Panc1 (cell line): ENCODE measurements at regions not wholly inside any gene's neighbourhood (a gene's known extent, or its start where the extent isn't known, plus 50 kb on each side); places are given as distances from the start of the nearest gene placed in this dataset.

Experiments
- ATAC-seq: fragments of 200-7000 bp; cut with Tn5 transposase; 2 replicates; pipeline ENCODE4 v1.9.1; 2020; ENCODE audit warnings: mild to moderate bottlenecking, moderate library complexity
- BruUV-seq: library from RNA; stranded (reverse); fragments of 400-500 nt; replicated peaks from 2 replicates; lab custom pipeline; 2021; lab: Mats Ljungman, UMichigan
- CTCF ChIA-PET: fragments of 300-600 bp; sonication (Branson Sonifier 250); formaldehyde crosslinking; loops from one replicate; lab custom pipeline; 2022; ENCODE audit warnings: antibody characterized with exemption; lab: Charles Lee
- POLR2A ChIA-PET: fragments of 300-600 bp; sonication (Branson Sonifier 250); formaldehyde crosslinking; loops from one replicate; lab custom pipeline; 2022; ENCODE audit warnings: antibody characterized with exemption; lab: Charles Lee
- DNase-seq: peaks from one replicate; pipeline ENCODE4 v3.0.0-alpha.2; 2010; ENCODE audit warnings: low read depth, low spot score
- H3K27ac ChIP-seq: 2 replicates; pipeline ENCODE4 v1.5.1; 2011; ENCODE audit warnings: mild to moderate bottlenecking, low read length, inconsistent platforms
- H3K27me3 ChIP-seq: fragments of 200-500 bp; sonication (Bioruptor generic); 2 replicates; pipeline ENCODE4 v1.6.0; 2014; ENCODE audit warnings: low read length, inconsistent platforms; ENCODE audit not compliant: control insufficient read depth, insufficient read depth
- H3K36me3 ChIP-seq: fragments of 200-500 bp; sonication (Bioruptor generic); 2 replicates; pipeline ENCODE4 v1.5.1; 2014; ENCODE audit warnings: inconsistent platforms, mild to moderate bottlenecking, low read length, moderate library complexity; ENCODE audit not compliant: control insufficient read depth, insufficient read depth
- H3K4me1 ChIP-seq: 2 replicates; pipeline ENCODE4 v1.5.1; 2011; ENCODE audit warnings: inconsistent platforms, mild to moderate bottlenecking, low read length, moderate library complexity; ENCODE audit not compliant: control insufficient read depth, insufficient read depth
- H3K4me3 ChIP-seq, 2 experiments: 2 replicates each; pipeline ENCODE4 v1.5.1; 2011 to 2012; ENCODE audit warnings: low read depth in 2 of 2, low read length in 2 of 2, mild to moderate bottlenecking in 2 of 2, inconsistent platforms in 1 of 2, moderate library complexity in 1 of 2
- H3K9me3 ChIP-seq: fragments of 200-500 bp; sonication (Bioruptor generic); 2 replicates; pipeline ENCODE4 v1.5.1; 2014; ENCODE audit warnings: low read depth, mild to moderate bottlenecking, inconsistent platforms, low read length, moderate library complexity; ENCODE audit not compliant: control insufficient read depth, insufficient read depth
- POLR2AphosphoS5 ChIP-seq: IDR thresholded peaks from 2 replicates; pipeline ENCODE4 v1.6.1; 2012; ENCODE audit warnings: mild to moderate bottlenecking, low read depth, low read length, moderate library complexity
- SIN3A ChIP-seq: IDR thresholded peaks from 2 replicates; pipeline ENCODE4 v1.6.1; 2012; ENCODE audit warnings: low read depth, mild to moderate bottlenecking, low read length, moderate library complexity, borderline replicate concordance; ENCODE audit not compliant: insufficient read depth
- TCF7L2 ChIP-seq: IDR thresholded peaks from 2 replicates; pipeline ENCODE4 v1.6.1; 2011; ENCODE audit warnings: mild to moderate bottlenecking, low read depth, low read length, inconsistent platforms
- in situ Hi-C: cut with HindIII; loops from 2 replicates; pipeline ENCODE4 v1.10.0; 2016; ENCODE audit warnings: low sequenced_read_pairs, low pct_unique_long_range_greater_than_20kb
- intact Hi-C: fragments of 100-400 bp; cut with micrococcal nuclease; formaldehyde crosslinking; loops from one replicate; pipeline ENCODE4 v1.10.0; 2022; ENCODE audit not compliant: unreplicated experiment
- TF ChIP-seq, protein P1 (sequence below), 2 experiments: IDR thresholded peaks; 2 replicates each; pipeline ENCODE4 v1.6.1; 2011 to 2012; ENCODE audit warnings: low read depth in 2 of 2, control low read depth in 1 of 2, low read length in 1 of 2, mild to moderate bottlenecking in 1 of 2, moderate library complexity in 1 of 2; ENCODE audit not compliant: insufficient read depth in 1 of 2
- TF ChIP-seq, protein P2 (sequence below): fragments of 450-650 bp; IDR thresholded peaks from 2 replicates; pipeline ENCODE4 v1.5.1; 2017; ENCODE audit warnings: mild to moderate bottlenecking

DNA sequence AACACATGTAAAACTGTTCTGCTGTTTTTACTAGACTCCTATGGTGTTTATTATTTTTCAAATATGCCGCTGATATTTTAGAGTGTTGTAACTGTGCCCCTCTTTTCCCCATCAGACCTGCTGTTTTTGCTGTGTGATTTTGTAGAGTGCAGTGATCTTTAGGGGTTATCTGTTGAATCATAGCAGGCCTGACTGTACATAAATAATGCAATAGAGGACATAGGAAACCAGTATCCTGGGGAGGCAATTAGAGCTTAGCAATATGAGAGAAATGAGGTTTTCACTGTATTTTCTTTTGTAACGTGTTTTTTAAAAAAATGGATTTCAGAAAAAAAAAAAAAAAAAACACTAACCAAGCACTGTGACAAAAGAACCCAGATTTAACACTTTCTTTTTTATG, 662.2 kb downstream of the TOX3 start:
- POLR2A ChIA-PET = no interaction called here
- intact Hi-C loops = no loop called here

DNA sequence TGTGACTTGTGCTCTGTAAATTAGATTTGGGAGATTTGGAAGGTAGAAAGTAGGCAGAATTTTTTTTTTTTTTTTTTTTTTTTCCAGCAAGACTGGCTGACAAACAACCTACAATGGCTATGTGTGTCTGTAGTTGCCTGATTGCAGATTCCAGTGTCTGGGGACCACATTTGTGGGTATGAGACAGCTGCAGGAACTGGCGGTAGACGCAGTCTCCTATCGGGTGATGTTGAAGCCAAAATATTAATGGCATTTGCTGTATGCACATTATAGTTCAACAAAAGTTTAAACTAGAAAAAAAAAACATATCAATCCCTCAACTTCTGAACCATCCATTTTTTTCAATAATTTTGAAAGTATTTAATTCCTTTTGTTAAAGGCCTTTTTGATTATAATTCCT, 665.2 kb downstream of the TOX3 start:
- Histone ChIP-seq H3K4me1 (no peaks in the 10 kb centered on the region; the same call in 1 of the 2 replicates), H3K36me3 (no peaks in the 10 kb centered on the region), H3K27me3 (no peaks in the 10 kb centered on the region), H3K4me3 (no peak overlapping the region), H3K27ac (no peak overlapping the region), H3K9me3 (no peaks in the 10 kb centered on the region)
- intact Hi-C loops = no loop called here
- BruUV-seq = no TSS peak
- CTCF ChIA-PET = no interaction called here
- POLR2A ChIA-PET = no interaction called here
- ATAC-seq (no peak), DNase-seq (no peak)
- in situ Hi-C loops = no loop called here
- TF ChIP-seq POLR2AphosphoS5 (no peak), TCF7L2 (no peak), SIN3A (no peak)
- TF ChIP-seq, protein P1, sequence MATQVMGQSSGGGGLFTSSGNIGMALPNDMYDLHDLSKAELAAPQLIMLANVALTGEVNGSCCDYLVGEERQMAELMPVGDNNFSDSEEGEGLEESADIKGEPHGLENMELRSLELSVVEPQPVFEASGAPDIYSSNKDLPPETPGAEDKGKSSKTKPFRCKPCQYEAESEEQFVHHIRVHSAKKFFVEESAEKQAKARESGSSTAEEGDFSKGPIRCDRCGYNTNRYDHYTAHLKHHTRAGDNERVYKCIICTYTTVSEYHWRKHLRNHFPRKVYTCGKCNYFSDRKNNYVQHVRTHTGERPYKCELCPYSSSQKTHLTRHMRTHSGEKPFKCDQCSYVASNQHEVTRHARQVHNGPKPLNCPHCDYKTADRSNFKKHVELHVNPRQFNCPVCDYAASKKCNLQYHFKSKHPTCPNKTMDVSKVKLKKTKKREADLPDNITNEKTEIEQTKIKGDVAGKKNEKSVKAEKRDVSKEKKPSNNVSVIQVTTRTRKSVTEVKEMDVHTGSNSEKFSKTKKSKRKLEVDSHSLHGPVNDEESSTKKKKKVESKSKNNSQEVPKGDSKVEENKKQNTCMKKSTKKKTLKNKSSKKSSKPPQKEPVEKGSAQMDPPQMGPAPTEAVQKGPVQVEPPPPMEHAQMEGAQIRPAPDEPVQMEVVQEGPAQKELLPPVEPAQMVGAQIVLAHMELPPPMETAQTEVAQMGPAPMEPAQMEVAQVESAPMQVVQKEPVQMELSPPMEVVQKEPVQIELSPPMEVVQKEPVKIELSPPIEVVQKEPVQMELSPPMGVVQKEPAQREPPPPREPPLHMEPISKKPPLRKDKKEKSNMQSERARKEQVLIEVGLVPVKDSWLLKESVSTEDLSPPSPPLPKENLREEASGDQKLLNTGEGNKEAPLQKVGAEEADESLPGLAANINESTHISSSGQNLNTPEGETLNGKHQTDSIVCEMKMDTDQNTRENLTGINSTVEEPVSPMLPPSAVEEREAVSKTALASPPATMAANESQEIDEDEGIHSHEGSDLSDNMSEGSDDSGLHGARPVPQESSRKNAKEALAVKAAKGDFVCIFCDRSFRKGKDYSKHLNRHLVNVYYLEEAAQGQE (IDR thresholded peaks at IDR 0.05; ENCODE audit: insufficient read depth in 1 of 2, low read depth in 2 of 2, low read length in 1 of 2) = no peak
- TF ChIP-seq, protein P2, sequence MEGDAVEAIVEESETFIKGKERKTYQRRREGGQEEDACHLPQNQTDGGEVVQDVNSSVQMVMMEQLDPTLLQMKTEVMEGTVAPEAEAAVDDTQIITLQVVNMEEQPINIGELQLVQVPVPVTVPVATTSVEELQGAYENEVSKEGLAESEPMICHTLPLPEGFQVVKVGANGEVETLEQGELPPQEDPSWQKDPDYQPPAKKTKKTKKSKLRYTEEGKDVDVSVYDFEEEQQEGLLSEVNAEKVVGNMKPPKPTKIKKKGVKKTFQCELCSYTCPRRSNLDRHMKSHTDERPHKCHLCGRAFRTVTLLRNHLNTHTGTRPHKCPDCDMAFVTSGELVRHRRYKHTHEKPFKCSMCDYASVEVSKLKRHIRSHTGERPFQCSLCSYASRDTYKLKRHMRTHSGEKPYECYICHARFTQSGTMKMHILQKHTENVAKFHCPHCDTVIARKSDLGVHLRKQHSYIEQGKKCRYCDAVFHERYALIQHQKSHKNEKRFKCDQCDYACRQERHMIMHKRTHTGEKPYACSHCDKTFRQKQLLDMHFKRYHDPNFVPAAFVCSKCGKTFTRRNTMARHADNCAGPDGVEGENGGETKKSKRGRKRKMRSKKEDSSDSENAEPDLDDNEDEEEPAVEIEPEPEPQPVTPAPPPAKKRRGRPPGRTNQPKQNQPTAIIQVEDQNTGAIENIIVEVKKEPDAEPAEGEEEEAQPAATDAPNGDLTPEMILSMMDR = no peak

More for the DNA sequence above, 662.2 kb downstream of the TOX3 start:
- H3K4me1 ChIP-seq = no peaks in the 10 kb centered on the region; the same call in 1 of the 2 replicates
- no peak overlapping the region for H3K4me3 ChIP-seq
- ATAC-seq = no peak
- no peaks in the 10 kb centered on the region for H3K36me3 ChIP-seq
- in situ Hi-C loops = no loop called here
- no TSS peak for BruUV-seq
- no peak for DNase-seq
- no peaks in the 10 kb centered on the region for H3K27me3 ChIP-seq
- TF ChIP-seq, protein P1 (IDR thresholded peaks at IDR 0.05; ENCODE audit: insufficient read depth in 1 of 2, low read depth in 2 of 2, low read length in 1 of 2) = no peak
- TF ChIP-seq, protein P2 = no peak
- CTCF ChIA-PET = no interaction called here
- no peak overlapping the region for H3K27ac ChIP-seq
- no peaks in the 10 kb centered on the region for H3K9me3 ChIP-seq
